HG03097 (cell line): ENCODE measurements at regions not wholly inside any gene's neighbourhood (a gene's known extent, or its start where the extent isn't known, plus 50 kb on each side); places are given as distances from the start of the nearest gene placed in this dataset.
"Not testable (repeated sequence)": the region's sequence is repeated elsewhere in the genome, so short reads cannot be mapped to it uniquely, and the experiment has no call there.

ENCODE experiments used
- ATAC-seq: cut with Tn5 transposase; IDR thresholded peaks from one replicate; pipeline ENCODE4 v1.9.1; 2021; ENCODE audit not compliant: unreplicated experiment, low FRiP score

DNA sequence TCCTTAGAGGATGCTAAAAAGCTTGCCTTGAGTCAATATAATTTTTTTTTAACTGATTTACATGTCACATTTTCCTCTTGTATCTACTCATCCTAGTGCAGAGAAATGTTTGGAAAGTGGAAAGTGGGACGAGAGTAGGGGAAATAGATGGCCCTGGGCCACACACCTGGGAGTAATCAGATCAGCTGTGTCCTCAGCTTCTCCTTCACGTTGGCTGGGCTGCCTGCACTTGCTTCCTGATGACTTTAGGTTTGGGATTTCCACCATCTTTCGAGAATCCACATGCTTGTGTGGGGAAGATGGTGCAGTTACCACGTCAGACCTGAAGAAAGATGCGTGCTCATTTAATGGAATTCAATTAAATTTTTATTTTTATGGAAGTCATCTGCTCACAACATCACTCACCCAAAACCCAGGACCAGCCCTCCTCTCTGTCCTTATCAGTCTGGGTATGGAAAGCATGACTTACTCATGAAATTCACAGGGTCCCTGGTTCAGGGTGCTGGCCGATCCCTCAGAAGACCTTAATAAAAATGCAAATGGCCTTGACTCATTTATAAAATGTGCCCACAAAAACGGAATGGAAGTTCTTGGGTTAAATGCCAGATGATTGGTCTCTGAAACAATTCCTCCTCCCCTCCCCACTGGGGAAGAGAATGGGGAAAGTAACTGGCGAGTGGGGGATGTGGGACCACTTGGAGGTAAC is 74.5 kb upstream of the TIAM2 start:
- no peak for ATAC-seq

DNA sequence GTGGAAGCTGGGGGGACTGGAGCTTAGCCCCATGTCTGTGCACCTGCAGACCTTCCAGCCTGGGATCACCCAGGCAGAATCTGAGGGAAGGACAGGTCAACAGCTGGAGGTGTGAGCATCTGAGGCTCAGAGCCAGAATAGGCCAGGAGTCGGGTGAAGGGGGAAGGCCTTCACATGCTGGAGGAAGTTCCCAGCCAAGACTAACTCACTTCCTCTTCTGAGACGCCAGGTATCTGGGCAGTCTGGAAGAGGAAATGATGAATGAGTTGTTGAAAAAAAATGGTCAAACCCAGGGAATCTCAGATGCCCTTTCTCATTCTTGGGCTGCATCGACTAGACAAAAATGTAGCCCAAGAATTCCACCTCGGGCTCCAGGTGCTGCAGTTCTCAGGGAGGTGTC is 73.6 kb upstream of the TIAM2 start:
- ATAC-seq: peak; percentile 66

DNA sequence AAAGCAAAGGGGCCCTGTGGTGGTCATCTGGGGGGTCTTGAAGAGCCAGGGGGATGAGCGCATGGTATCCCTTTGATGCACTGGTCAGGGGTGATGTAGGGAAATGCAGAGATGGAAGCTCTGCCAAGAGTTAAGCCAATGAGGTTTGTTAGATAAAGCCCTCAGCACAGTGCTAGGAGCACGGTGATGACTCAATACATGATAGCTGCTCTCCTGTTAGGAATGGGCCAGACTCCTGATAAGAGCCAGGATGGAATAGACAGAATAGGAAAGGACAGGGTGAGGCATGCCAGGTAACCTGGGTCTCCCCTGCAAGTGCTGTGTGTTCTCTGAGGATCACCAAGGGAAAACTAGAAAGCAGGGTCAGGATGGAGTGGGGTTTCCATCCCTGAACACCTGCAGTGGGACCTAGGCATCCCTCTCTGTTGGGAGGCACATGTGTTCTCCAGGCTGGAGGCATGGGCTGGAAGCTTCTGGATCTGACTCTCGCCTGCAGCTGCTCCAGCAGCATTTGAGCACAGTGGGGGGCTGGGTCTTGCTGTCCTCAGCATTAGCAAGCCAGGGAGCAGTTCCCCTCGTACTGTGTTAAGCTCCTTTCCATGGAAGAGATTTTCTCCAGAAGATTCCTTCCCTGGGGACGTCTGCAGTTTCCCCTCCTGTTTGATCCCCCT is 71.8 kb upstream of the TIAM2 start:
- ATAC-seq: no peak

DNA sequence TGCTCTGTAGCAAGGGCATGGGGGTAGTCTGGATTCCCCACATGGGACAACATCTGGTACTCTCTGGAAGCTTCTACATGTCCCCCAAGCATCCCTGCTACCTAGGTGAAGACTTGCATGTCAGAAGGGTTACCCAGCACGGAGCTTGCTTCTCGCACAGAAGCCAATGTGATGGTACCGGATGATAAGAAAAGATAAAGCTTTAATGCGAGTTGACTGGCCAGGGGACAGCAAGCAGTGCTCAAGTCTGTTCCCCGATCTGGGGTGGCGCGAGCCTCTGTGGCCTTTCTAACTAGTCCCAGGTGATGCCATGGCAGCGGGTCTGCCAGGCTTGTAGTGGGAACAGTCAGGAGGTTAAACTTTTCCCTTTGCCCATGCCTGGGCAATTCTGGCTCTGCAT is 70.0 kb upstream of the TIAM2 start:
- ATAC-seq: no peak

DNA sequence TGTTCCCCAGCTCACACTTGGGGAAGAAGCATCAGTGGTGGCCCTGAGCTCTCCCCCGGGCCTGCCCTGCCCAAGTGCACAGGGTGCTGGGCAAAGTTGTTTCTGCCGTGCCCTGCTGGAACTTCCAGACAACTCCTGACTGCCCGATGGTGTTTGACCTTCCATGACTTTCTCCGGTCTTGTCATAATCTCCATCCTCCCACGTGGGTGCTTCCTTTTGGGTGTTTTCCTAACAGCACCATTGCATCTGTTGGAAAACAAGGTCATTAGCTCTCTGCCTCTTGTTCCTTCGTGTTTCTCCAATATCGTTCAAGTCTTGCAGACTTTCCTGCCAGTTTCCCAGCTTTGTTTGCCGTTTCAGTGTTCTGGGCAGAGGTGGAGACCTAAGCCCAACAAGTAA is 68.7 kb upstream of the TIAM2 start:
- ATAC-seq: no peak

DNA sequence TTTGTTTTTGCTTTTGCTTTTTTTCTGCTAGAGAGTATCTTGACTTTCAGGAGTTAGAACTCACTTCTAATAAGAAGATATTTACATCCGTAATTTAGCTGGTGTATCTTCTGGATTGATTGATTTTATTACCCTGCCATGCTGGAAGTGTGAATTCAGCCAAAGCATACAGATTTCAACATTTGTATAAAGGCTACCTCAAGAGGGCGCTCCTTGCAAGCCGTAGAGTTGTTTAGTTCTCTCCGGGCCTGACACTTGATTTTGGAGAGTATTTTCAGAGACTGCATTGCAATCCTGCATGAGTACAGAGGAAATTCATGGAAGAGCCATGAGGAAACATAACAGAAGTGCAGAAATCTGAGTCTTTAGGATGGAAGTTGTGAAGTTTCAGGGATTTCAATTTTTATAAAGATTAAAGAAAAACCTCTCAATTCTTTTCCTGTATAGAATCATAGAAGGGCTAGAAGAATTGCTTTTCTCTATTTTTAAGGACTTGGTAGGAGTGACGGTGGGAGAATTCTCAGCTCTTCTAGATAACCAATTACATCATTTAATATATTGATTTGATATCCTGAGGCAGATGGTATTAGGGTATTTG is 66.7 kb upstream of the TIAM2 start:
- no peak for ATAC-seq

DNA sequence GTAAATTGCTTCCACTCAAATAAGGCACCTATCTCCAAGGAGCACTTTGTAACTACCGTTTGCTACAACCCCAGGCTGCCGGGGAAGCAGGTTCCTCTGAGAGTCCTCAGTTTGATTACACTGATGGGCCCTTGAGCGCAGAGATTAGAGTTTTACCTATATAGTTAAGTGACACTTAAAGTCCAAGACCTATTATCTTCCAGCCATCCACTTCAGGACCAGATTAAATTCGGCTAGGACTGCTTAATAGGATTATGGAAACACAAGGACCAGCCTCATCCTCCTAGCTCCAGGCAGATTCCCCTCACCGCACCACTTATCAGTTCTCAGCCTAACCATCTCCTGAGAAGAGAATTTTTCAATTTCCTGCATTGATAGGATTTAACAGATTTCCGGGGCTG is 64.7 kb upstream of the TIAM2 start:
- ATAC-seq: no peak

DNA sequence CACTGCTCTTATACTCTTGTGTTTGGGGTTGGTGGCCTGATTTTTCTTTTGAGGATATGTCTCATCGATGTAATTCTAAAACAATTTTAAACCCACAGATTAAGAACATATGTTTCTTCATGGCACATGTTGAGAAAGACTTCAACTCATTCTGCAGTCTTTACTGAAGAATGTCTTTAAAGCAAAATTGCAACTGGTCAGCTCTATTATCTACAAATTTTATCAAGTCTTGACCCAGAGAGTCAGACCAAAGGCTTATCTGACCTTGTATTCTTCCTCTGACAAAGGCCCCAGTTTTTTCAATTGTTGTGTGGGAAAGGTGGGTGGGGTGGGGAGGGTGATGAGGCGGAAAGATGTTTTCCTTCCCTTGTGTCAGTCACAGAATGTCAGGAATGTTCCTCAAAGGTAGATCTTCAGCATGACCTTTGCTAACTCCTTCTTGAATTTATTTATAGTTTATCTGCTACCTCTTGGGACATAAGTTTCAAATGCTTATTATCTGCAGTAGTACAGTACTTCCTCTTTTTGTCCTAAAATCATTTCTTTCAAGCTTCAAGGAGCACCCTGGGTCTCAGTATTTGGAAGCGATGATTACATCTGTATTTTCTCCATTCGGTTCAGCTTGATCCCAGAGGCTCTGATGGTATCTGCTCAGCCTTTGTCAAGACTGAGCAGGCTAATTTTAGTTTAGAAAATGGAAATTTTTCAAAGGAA is 63.2 kb upstream of the TIAM2 start:
- no peak for ATAC-seq

DNA sequence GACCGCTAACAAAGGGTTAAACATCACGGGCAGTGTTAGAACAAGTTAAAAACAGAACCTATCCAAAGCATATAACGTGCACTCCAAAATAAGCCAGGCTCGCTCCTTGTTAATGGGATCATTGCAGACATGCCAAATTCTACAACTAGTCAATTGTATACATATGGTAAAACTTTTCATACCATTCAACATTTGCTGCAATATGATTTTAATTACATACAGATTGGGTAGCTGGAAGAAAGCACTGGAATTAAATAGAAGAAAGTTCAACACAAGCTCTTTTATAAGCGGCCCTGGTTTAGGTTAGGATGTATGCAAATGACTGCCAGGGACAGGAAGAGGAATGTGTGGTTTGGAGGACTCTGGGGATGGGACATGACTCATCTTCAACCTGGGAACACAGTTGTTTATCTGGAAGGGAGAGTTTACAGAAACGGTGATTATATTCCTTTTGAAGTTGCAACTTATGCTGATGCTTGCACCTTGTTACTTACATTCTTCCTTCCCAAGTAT is 62.5 kb upstream of the TIAM2 start:
- no peak for ATAC-seq

DNA sequence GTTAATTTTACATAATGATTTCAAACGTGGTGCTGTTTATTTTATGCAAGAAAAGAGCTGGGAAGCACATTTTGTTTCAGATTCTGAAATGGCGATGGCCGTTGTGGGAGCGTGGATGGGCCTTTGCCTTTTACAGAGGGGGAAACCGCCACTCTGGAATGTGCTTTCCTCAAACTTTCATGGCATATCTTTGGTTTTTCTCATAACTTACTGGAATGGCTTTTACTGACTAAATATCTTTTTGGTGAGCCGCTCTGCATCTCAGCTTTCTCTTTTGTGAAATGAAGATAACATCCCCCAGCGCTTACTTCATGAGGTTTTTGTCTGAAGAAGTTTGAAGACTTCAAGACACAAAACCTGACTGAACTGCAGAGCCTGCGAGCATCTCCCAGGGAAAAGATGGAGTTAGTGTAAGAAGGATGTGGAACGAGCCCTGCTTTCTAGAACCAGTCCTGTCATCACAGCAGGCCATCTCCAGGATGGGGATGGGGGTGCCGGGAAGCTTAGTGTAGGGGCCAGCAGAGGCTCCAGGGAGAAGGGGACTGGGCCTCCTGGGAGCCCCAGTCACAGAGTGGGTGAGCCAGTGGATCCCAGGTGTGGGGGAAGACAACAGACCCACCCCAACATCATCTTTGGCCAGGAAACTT is 61.8 kb upstream of the TIAM2 start:
- ATAC-seq: no peak

DNA sequence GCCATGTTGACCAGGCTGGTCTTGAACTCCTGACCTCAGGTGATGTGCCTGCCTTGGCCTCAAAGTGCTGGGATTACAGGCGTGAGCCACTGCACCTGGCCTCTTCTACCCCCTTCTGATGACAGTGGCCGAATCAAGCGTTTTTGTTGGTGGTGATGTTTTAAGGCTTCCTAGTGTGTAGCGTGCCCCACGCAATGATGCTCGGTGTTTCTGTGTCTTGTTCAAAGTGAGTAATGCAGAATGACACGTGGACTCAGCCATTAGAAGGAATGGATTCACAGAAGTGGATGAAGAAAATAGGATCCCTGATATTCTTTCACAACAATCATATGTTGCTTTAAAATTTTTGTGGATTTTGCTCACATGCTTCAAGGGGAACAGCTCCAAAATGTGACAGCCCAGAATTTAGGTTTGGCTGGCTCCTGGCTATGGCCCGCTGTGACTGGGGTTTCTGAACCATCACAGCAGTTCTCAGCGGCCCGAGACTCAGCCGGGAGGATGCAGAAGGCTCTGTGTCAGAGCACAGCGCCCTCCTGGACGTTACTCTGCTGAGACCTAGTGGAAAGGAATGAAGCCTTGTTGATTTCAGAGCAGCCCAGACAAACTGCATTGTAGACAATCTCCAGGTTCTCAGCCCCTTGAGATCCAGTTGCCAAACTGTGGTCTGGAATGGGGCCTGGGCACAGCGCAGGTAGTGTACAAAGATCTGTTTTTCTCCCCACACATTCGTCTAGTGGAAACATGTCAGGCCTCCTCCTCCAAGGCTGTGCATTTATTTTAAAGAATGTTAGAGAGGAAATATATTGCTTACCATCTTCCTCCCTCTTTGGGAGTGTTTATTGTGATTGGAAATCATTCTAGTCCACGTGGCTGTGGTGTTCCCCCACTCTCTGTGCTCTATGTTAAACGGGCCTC is 57.6 kb upstream of the TIAM2 start:
- ATAC-seq: no peak

DNA sequence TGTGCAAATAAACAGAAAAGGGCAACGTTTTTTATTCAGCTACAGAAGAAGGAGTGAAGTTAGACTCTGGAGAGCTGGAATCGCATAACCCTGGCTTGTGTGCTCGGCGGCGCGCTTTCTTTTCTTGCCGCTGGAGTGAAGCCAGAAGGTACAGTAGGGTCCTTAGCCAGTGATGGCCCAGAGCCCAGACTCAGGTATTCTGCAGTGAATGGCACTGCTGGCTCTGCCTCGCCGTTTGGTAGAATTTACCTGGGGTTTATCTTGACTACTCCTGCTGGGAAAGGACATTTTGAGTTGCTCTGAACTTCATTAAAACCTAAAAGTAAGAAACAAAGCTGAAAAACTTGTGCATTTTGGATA is 56.9 kb upstream of the TIAM2 start:
- ATAC-seq: no peak

DNA sequence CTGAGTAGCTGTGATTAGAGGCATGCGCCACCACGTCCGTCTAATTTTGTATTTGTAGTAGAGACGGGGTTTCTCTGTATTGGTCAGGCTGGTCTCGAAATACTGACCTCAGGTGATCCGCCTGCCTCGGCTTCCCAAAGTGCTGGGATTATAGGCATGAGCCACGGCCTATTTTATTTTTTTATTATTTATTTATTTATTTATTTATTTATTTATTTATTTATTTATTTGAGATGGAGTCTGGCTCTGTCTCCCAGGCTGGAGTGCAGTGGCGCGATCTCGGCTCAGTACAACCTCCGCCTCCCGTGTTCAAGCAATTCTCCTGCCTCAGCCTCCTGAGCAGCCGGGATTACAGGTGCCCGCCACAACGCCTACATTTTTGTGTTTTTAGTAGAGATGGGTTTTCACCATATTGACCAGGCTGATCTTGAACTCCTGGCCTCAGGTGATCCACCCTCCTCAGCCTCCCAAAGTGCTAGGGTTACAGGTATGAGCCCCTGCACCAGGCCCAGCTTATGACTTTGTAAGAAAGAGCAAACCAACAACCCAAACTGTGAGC is 56.3 kb upstream of the TIAM2 start:
- ATAC-seq: not testable (repeated sequence)

DNA sequence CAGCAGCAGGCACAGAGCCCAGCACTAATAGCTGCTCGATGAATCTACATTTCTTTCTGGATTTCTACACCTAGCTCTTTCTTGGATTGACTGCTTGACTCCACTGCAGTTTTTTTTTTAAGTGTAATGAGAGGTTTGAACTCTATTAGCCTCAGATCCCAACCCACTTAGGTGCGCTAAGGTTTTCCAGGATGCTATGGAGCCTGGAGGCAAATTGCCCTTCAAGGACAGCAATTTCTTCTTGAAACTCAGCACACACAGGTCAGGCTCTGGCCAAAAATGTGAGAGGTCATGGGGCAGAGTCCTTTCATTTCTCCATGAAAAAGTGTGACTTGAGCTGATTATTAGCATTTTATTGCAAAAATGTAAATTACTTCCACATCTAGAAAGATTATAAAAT is 52.3 kb upstream of the TIAM2 start:
- no peak for ATAC-seq

DNA sequence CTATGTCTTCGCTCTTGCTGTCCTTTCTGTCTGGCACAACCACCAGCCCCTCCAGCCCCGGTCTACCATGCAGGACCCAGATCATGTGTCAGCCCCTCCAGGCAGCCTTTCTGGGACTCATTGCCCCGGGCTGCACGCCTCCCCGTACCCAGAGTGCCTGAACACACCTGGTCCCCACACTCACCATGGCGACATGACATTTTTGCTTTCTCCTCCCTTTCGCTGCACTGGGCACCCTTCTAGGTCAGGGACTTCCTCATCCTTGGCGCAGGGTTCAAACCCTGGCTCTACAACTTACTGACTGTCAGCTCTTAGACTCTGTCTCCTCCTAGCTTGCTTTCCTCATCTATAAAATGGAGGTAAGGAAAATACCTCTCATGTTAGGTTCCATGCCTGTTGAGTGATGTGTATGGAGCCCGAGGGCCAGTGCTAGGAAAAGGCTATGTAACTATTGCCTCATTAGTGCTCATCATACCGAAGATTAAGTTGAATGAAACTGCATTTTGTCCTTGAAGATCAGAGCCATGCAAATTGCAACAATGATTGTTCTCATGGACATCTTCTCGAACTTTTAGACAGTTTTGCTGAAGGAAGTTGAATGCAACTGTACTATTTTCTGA is 49.7 kb upstream of the TIAM2 start:
- no peak for ATAC-seq
